SK-N-SH (cell line): ENCODE measurements at regions not wholly inside any gene's neighbourhood (a gene's known extent, or its start where the extent isn't known, plus 50 kb on each side); places are given as distances from the start of the nearest gene placed in this dataset.

ENCODE experiments used
- CTCF ChIA-PET: fragments of 300-600, 350-600 bp; formaldehyde crosslinking; extraction: SDS; loops from one replicate; lab custom pipeline; 2021; lab: Yijun Ruan, JAX
- POLR2A ChIA-PET: fragments of 350-600 bp; sonication (Branson Sonifier 250); formaldehyde crosslinking; extraction: SDS; loops from one replicate; lab custom pipeline; 2020; ENCODE audit warnings: antibody characterized with exemption, inconsistent platforms; lab: Yijun Ruan, JAX
- DNase-seq: peaks from one replicate; pipeline ENCODE4 v3.0.0; 2012
- H2AFZ ChIP-seq: fragments of 200-600 bp; sonication (generic); 2 replicates; pipeline ENCODE4 v1.8.1; 2016; ENCODE audit warnings: antibody characterized with exemption, mild to moderate bottlenecking, low read depth
- H3F3A ChIP-seq: fragments of 200-600 bp; sonication (generic); replicated peaks from 2 replicates; pipeline ENCODE3; 2016; ENCODE audit warnings: antibody characterized with exemption, mild to moderate bottlenecking; ENCODE audit not compliant: insufficient read depth
- H3K27ac ChIP-seq, 2 experiments: fragments of 200-500 bp in 1 of 2; fragments of 200-600 bp in 1 of 2; sonication (Bioruptor generic) in 1 of 2; sonication (generic), shearing (Covaris generic) in 1 of 2; 2 replicates each; pipeline versions ENCODE4 v1.5.1 to v1.6.1; 2014 to 2016; ENCODE audit warnings: low read depth in 2 of 2, inconsistent platforms in 1 of 2, low read length in 1 of 2, mild to moderate bottlenecking in 1 of 2, mixed read lengths in 1 of 2
- H3K27me3 ChIP-seq: fragments of 200-600 bp; sonication (generic), shearing (Covaris generic); 2 replicates; pipeline ENCODE4 v1.6.1; 2016; ENCODE audit warnings: mixed run types; ENCODE audit not compliant: insufficient read depth
- H3K36me3 ChIP-seq, 2 experiments: fragments of 200-500 bp in 1 of 2; fragments of 200-600 bp in 1 of 2; sonication (Bioruptor generic) in 1 of 2; sonication (generic) in 1 of 2; replicated peaks in 1 of 2; 2 replicates each; pipeline versions ENCODE3 to v1.5.1; 2014 to 2016; ENCODE audit warnings: low read length in 1 of 2, mild to moderate bottlenecking in 1 of 2; ENCODE audit not compliant: insufficient read depth in 2 of 2, control insufficient read depth in 1 of 2
- H3K4me1 ChIP-seq, 2 experiments: fragments of 200-500 bp in 1 of 2; fragments of 200-600 bp in 1 of 2; sonication (Bioruptor generic) in 1 of 2; sonication (generic), shearing (Covaris generic) in 1 of 2; 2 replicates each; pipeline versions ENCODE4 v1.5.1 to v1.6.1; 2014 to 2016; ENCODE audit warnings: low read depth in 1 of 2, low read length in 1 of 2, mixed run types in 1 of 2; ENCODE audit not compliant: insufficient read depth in 2 of 2, control insufficient read depth in 1 of 2
- H3K4me2 ChIP-seq: fragments of 200-600 bp; sonication (generic), shearing (Covaris generic); 2 replicates; pipeline ENCODE4 v1.6.1; 2017; ENCODE audit warnings: mixed run types
- H3K4me3 ChIP-seq, 2 experiments: fragments of 200-500 bp in 1 of 2; fragments of 200-600 bp in 1 of 2; sonication (Bioruptor generic) in 1 of 2; sonication (generic), shearing (Covaris generic) in 1 of 2; 2 replicates each; pipeline versions ENCODE4 v1.5.1 to v1.8.1; 2014 to 2016; ENCODE audit warnings: low read depth in 2 of 2, inconsistent platforms in 1 of 2, low read length in 1 of 2, mild to moderate bottlenecking in 1 of 2, mixed read lengths in 1 of 2, moderate library complexity in 1 of 2
- H3K79me2 ChIP-seq: fragments of 200-600 bp; sonication (generic); 2 replicates; pipeline ENCODE4 v1.8.1; 2017; ENCODE audit warnings: mild to moderate bottlenecking; ENCODE audit not compliant: insufficient read depth
- H3K9ac ChIP-seq: fragments of 200-600 bp; sonication (generic); 2 replicates; pipeline ENCODE4 v1.6.1; 2017; ENCODE audit warnings: mixed run types
- H3K9me2 ChIP-seq: fragments of 200-600 bp; sonication (generic); 2 replicates; pipeline ENCODE4 v1.6.1; 2017; ENCODE audit warnings: mixed run types
- H3K9me3 ChIP-seq: fragments of 200-600 bp; sonication (generic); 2 replicates; pipeline ENCODE4 v1.6.1; 2017; ENCODE audit warnings: mixed run types, mild to moderate bottlenecking, moderate library complexity
- H4K20me1 ChIP-seq: fragments of 200-600 bp; sonication (generic); 2 replicates; pipeline ENCODE4 v1.6.1; 2017; ENCODE audit warnings: mild to moderate bottlenecking, mixed run types; ENCODE audit not compliant: insufficient read depth
- CHD2 ChIP-seq: fragments of 150-350 bp; IDR thresholded peaks from 2 replicates; pipeline ENCODE4 v1.6.1; 2018; ENCODE audit warnings: low read length; ENCODE audit not compliant: partially characterized antibody
- ELF1 ChIP-seq: IDR thresholded peaks from 2 replicates; pipeline ENCODE4 v1.4.0; 2012
- FOXJ3 ChIP-seq: sonication (generic); formaldehyde crosslinking; IDR thresholded peaks from 2 replicates; pipeline ENCODE4 v1.5.1; 2020; ENCODE audit warnings: mild to moderate bottlenecking, missing genetic modification reagents
- FOXM1 ChIP-seq: IDR thresholded peaks from 2 replicates; pipeline ENCODE4 v1.4.0; 2012; ENCODE audit warnings: low read depth, mild to moderate bottlenecking
- IRF3 ChIP-seq: fragments of 150-350 bp; IDR thresholded peaks from 2 replicates; pipeline ENCODE4 v1.6.1; 2016; ENCODE audit warnings: mild to moderate bottlenecking, low read depth, low read length
- MAX ChIP-seq: IDR thresholded peaks from 2 replicates; pipeline ENCODE4 v1.4.0; 2012; ENCODE audit warnings: low read depth
- MXI1 ChIP-seq: IDR thresholded peaks from 2 replicates; pipeline ENCODE4 v1.6.1; 2012; ENCODE audit warnings: mild to moderate bottlenecking, low read depth, low read length, improper control_type of control experiment
- PBX3 ChIP-seq: IDR thresholded peaks from 2 replicates; pipeline ENCODE4; 2012
- RXRA ChIP-seq: IDR thresholded peaks from 2 replicates; pipeline ENCODE4 v1.4.0; 2012; ENCODE audit warnings: low read depth, mild to moderate bottlenecking, borderline replicate concordance
- SIN3A ChIP-seq: IDR thresholded peaks from 2 replicates; pipeline ENCODE4 v1.6.1; 2012; ENCODE audit warnings: low read depth, mild to moderate bottlenecking, low read length, moderate library complexity, borderline replicate concordance
- WGBS: methylation state at CpG from one replicate; pipeline ENCODE4 v1.1.6; 2017; ENCODE audit warnings: low lambda C conversion rate; 5-methylcytosine and 5-hydroxymethylcytosine counted together
- TF ChIP-seq, protein P1 (sequence below): fragments of 200-600 bp; sonication (generic); IDR thresholded peaks from 2 replicates; pipeline ENCODE4 v1.6.1; 2017; ENCODE audit warnings: antibody characterized with exemption, mild to moderate bottlenecking, moderate library complexity

DNA sequence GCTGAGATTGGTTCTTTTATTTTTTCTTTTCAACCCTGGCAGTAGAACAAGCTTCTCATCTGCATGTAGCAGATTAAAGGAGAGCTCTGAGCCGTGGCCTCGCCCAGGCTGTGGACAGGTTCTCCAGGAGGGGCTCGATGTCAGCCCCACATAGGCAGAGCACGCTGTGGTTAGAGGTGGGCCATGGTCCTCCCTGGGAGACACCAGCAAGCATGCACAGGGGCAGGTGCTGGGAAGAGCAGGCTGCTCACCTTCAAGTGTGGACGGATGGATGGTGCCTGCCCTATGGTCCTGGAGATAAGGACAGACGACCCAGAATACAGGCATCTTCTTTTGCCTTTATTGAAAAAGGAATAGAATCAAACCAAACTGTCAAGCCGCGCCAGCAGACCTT is 634.8 kb downstream of the BRD1 start:
- H3F3A ChIP-seq: no peaks in the 10 kb centered on the region
- H2AFZ ChIP-seq: no peak overlapping the region
- no peak overlapping the region for H3K27ac ChIP-seq
- H3K79me2 ChIP-seq: no peaks in the 10 kb centered on the region
- no peak overlapping the region for H3K4me2 ChIP-seq
- POLR2A ChIA-PET: no interaction called here
- DNase-seq: no peak
- H3K36me3 ChIP-seq: no peaks in the 10 kb centered on the region
- no peaks in the 10 kb centered on the region for H4K20me1 ChIP-seq
- CTCF ChIA-PET: interaction anchor here (0.8 kb wide), 1 partner anchor 11 kb away, joined by 3 read pairs; no protein-coding TSS in a partner anchor
- WGBS: 36% methylated on average over 7 of the region's 8 CpGs
- no peaks in the 10 kb centered on the region for H3K9me3 ChIP-seq
- no peaks in the 10 kb centered on the region; a peak in 1 of 4 replicates for H3K4me1 ChIP-seq
- H3K4me3 ChIP-seq: no peak overlapping the region
- TF ChIP-seq RXRA: no peak
- no peak overlapping the region for H3K9ac ChIP-seq
- H3K27me3 ChIP-seq: peaks cover 5% of the 10 kb centered on the region; the same call in 1 of the 2 replicates
- no peaks in the 10 kb centered on the region for H3K9me2 ChIP-seq

DNA sequence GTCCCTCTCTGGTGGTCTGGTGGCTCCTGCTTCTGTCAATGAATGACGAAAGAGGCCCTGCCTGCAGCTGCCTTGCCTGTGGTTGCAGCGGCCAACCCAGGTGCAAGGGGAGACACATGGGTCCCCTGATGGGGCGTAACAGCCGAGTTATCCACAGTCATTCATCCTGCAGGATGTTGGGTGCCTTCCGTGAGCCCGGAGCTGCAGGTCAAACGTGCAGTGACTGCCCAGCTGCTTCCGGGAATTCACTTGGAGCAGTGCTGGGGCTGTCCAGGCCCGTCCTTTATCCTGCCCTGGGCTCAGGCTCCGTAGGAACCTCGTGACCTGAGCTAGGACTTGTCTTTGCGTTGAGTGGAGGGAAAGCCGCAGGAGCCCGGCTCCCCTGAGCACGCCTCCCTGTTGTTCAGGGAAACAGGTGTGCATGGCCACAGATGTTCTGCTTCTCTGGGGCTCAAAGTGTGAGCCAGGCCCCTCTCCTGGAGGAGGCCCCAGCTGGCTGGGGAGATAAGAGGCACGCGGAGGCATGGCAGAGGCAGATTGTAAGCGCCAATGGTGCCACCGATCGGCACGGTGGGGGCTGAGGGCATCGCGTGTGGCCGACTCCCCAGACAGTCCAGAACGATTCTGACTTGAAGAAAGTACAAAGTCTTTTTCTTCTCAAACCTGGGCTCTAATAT is 635.4 kb downstream of the BRD1 start:
- ChIA-PET CTCF (interaction anchor here (0.8 kb wide), 1 partner anchor 11 kb away, joined by 3 read pairs; no protein-coding TSS in a partner anchor), POLR2A (no interaction called here)
- TF ChIP-seq FOXJ3 (CRISPR knock-in tag) (no peak), MXI1 (no peak), MAX (no peak), CHD2 (no peak), IRF3 (no peak), PBX3 (no peak), FOXM1 (no peak), SIN3A (no peak), ELF1 (no peak)
- TF ChIP-seq, protein P1, sequence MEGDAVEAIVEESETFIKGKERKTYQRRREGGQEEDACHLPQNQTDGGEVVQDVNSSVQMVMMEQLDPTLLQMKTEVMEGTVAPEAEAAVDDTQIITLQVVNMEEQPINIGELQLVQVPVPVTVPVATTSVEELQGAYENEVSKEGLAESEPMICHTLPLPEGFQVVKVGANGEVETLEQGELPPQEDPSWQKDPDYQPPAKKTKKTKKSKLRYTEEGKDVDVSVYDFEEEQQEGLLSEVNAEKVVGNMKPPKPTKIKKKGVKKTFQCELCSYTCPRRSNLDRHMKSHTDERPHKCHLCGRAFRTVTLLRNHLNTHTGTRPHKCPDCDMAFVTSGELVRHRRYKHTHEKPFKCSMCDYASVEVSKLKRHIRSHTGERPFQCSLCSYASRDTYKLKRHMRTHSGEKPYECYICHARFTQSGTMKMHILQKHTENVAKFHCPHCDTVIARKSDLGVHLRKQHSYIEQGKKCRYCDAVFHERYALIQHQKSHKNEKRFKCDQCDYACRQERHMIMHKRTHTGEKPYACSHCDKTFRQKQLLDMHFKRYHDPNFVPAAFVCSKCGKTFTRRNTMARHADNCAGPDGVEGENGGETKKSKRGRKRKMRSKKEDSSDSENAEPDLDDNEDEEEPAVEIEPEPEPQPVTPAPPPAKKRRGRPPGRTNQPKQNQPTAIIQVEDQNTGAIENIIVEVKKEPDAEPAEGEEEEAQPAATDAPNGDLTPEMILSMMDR: no peak
- Histone ChIP-seq H3K36me3 (no peaks in the 10 kb centered on the region), H4K20me1 (no peaks in the 10 kb centered on the region), H3K4me1 (no peaks in the 10 kb centered on the region; a peak in 1 of 4 replicates), H3K9ac (no peak overlapping the region), H3K4me3 (no peak overlapping the region), H3K4me2 (no peak overlapping the region), H2AFZ (no peak overlapping the region), H3K9me2 (no peaks in the 10 kb centered on the region), H3K27me3 (peaks cover 5% of the 10 kb centered on the region; the same call in 1 of the 2 replicates), H3K79me2 (no peaks in the 10 kb centered on the region), H3K9me3 (no peaks in the 10 kb centered on the region), H3K27ac (no peak overlapping the region), H3F3A (no peaks in the 10 kb centered on the region)
- no peak for DNase-seq
- whole genome bisulfite sequencing: 33% methylated on average over 15 of the region's 25 CpGs
